ENCODE measurements at regions not wholly inside any gene's neighbourhood (a gene's known extent, or its start where the extent isn't known, plus 50 kb on each side); places are given as distances from the start of the nearest gene placed in this dataset.

- Histone ChIP-seq H3K4me1 (no peaks in the 10 kb centered on the region), H3K4me3 (no peak overlapping the region), H3K9me3 (peaks cover 0 to 15% of the 10 kb centered on the region in 2 donors), H3K27ac (no peak overlapping the region), H3K36me3 (no peaks in the 10 kb centered on the region), H3K27me3 (no peaks in the 10 kb centered on the region)
- no peak for TF ChIP-seq CTCF (IDR thresholded peaks at IDR 0.05)
- DNase-seq (ENCODE audit: low spot score), result no peak
These were observed 920.1 kb upstream of the AUTS2 start for GRCh38 chr7:68678196-68678595.

- no peak overlapping the region for H3K4me3 ChIP-seq
- H3K9me3 ChIP-seq, result peaks cover 0 to 5% of the 10 kb centered on the region in 2 donors
- H3K27me3 ChIP-seq, result no peaks in the 10 kb centered on the region
- TF ChIP-seq CTCF (IDR thresholded peaks at IDR 0.05), result no peak
- no peak overlapping the region for H3K27ac ChIP-seq
- H3K4me1 ChIP-seq, result no peaks in the 10 kb centered on the region
- DNase-seq (ENCODE audit: low spot score), result no peak
- no peaks in the 10 kb centered on the region for H3K36me3 ChIP-seq
These were observed 918.6 kb upstream of the AUTS2 start for GRCh38 chr7:68679459-68680234.

- Histone ChIP-seq H3K36me3 (no peaks in the 10 kb centered on the region), H3K27ac (no peak overlapping the region), H3K4me3 (no peak overlapping the region), H3K9me3 (peaks cover 0 to 3% of the 10 kb centered on the region in 2 donors), H3K27me3 (no peaks in the 10 kb centered on the region), H3K4me1 (no peaks in the 10 kb centered on the region)
- TF ChIP-seq CTCF (IDR thresholded peaks at IDR 0.05), result no peak
- no peak for DNase-seq (ENCODE audit: low spot score)
These were observed 917.9 kb upstream of the AUTS2 start for GRCh38 chr7:68680235-68680872.

- no peak for DNase-seq (ENCODE audit: low spot score)
- H3K4me1 ChIP-seq, result no peaks in the 10 kb centered on the region
- no peaks in the 10 kb centered on the region for H3K27me3 ChIP-seq
- H3K36me3 ChIP-seq, result no peaks in the 10 kb centered on the region
- no peak overlapping the region for H3K27ac ChIP-seq
- H3K9me3 ChIP-seq, result no peaks in the 10 kb centered on the region
- no peak overlapping the region for H3K4me3 ChIP-seq
- no peak for TF ChIP-seq CTCF (IDR thresholded peaks at IDR 0.05)
These were observed 915.4 kb upstream of the AUTS2 start for GRCh38 chr7:68682910-68683309.

GRCh38 chr7:68684246-68684839 is 913.9 kb upstream of the AUTS2 start:
- Histone ChIP-seq H3K27me3 (no peaks in the 10 kb centered on the region), H3K9me3 (no peaks in the 10 kb centered on the region), H3K36me3 (no peaks in the 10 kb centered on the region), H3K27ac (no peak overlapping the region), H3K4me1 (no peaks in the 10 kb centered on the region), H3K4me3 (no peak overlapping the region)
- TF ChIP-seq CTCF (IDR thresholded peaks at IDR 0.05), result no peak
- DNase-seq (ENCODE audit: low spot score), result no peak
